CD4-positive, alpha-beta T cell treated with Interleukin-2 at 100 ng/mL for 4 hours (primary cell): ENCODE measurements at regions not wholly inside any gene's neighbourhood (a gene's known extent, or its start where the extent isn't known, plus 50 kb on each side); places are given as distances from the start of the nearest gene placed in this dataset.

ENCODE experiments used
- DNase-seq: peaks from one replicate; pipeline ENCODE4 v3.0.0-alpha.2; 2020; ENCODE audit warnings: low spot score

DNA sequence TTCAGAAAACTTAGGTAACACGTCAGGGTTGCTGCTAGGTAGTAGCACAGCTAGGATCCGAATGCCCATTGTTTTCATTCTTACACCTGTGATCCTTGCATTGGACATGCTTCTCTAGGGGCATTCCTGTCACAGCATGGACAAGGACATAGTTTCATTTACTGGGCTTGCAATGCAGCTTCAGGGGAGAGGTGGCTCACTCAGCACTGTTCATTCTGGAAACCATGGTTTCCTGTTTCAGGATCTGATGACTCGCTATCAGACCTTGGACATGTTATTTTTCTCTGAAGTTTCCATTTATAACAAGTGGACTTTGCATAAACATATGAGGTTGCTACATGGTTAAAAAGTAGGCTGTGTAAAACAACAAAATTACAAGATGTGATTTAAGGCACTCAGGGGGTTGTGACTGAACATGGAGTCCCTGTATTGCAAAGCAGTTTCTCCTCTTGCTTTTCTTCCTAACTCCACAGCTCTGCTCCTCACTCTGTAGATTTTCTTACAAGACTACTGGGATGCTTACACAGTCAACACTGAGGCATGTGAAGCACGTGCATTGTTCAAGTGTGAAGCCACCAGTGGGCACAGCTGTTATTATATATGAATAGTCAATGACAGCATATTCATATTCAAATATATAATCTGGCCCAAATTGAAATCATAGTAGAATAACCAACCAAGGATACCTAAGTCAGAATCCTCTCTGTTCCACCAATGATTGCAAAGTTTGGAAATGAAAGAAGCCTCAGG, 66.1 kb upstream of the STK32A start:
- no peak for DNase-seq

DNA sequence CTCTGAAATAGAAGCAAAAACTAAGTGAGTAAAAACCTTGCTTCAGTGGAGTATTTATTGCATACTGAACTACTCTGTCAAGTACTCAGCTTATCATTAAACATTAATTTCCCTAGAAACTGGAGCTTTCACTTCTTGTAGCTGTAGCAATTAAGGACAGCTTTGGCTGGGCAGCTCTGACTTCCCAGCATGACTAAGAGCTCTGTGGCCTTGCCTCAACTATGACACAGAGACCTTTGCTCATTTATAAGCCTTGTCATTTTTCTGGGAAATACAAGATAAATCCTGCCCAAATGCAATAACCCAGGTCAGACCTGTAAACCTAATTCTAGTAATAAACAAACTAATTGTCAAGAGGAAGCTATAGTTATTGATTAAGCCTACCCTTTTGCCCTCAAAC, 65.4 kb upstream of the STK32A start:
- no peak for DNase-seq

DNA sequence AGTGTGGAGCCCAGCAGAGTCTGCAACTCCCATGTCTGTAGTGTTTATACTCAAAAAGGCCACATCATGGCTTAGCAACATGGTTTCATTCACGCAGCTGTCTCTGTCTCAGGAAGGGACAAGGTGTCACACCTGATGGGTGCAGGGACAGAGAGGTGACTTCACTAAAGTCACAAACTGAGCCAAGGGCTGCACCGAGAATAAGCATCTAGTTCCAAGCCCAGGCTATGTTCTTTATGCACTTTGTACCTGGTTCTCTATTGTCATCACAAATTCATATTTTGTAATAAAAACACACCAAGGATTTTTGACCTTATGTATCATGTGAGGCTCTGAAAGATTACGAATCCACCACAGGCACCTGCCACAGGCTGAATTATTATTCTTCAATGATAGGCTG, 64.9 kb upstream of the STK32A start:
- no peak for DNase-seq

DNA sequence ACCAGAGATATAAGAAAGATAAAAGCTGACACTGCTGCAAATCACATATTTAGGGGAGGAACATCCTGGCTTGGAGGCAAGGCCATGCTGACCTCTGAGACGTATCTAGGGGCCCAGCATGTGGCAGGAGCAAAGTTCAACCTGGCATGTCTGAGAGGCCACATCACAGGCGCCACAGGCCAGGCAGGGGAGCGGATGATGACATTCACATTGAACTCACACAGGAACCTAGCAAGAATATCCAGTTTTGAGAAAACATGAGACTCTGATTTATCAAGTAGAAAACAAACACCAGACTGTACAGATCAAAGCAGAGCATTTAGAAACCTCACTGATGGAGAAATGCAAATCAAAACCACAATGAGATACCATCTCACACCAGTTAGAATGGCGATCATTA, 64.2 kb upstream of the STK32A start:
- no peak for DNase-seq

DNA sequence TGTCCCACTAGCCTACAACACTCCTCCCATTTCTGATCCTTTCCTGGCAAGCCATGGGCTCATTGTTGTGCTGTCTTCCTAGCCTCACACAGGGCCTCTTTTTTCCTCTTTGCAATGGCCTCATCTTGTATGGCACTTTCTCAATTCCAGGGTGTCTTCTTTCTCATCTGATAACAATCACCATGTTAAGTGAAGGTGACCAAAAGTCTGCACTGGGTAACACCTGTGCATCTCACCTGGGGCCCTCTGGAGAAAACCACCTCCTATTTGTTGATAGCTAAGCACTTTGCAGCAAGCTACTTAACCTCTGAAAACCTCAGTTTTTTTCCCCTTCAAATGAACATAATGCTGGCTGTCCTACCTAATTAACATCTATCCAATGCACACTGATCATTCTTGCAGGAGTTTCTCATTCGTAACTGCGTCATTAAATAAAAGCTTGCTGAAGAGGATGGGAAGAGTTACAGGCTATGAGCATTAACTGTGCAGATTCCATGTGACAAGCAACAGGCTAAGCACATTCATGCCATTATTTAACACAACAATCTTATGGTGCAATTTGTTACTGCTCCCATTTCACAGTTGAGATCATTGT, 60.1 kb upstream of the STK32A start:
- DNase-seq = no peak

DNA sequence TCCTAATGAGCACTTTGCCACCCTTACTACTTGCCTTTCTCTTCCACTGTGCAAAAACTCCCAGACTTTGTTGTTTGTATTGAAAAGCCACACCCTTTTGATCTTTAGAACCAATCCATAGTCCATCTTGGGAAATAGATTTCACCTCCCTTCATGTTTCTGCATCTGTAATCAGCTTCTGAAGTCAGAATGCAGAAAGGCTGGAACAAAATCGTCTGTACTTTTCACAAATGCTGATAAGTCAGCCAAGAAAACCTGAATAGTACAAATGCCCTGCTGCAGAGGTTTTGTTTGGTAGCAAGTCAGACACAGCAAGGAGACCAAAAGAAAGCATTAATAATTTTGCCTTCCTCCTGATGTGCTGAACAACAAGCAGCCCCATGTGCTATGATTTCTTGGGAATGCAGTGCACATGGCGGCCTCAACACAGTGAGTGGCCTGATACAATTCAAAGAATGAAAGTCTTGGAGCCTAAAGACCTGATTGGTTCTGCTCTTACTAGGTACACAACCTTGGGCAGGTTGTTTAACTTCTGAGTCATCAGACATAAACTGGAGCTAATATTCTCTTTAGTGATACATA, 59.2 kb upstream of the STK32A start:
- DNase-seq = no peak

DNA sequence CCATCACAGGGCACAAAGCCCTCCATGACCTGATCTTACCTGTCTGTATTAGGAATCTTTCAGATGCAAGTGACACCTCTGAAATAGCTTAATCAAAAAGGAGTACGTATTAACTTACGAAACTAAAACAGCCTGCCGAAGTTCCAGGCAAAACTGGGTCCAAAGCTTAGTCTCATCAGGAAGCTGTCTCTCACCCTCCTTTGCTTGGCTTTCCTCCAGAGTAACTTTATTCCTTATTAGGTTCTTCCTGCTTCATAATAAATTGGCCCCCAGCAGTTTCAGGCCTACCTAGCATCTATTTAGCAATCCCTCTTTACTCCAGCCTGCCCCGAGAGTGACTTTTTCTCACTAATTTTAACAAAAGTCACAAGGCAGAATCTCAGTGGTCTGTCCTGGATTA, 58.4 kb upstream of the STK32A start:
- no peak for DNase-seq

DNA sequence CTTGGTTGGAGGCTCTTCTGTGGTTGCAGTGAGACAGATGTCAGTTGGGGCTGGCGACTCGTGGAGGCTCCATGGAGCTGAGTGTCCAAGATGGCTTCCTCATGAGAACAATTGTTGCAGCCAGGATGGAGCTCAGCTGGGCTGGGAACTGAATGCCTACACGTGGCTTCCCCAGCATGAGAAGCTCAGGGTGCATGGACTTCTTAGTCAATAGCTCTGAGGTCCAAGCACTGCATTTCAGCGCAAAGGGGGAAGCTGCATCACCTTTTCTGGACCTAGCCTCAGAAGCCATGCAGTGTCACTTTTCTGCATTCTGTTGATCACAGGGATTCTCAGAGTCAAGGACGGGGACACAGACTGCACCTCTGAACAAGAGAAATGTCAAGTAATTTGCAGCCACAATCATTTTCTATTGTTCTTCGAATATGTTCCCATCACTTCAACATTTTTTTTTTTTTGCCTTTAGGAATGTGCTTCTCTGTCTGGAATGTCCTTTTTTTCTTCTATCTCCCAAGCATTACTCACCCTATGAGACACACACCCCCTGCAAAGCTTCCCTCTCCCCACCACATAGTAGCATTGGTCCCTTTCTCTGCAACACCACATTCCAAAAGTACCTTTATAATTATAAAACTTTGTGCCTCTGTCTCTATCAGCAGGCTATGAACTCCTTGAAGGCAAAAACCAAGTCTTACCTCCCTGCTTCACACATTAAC, 57.5 kb upstream of the STK32A start:
- no peak for DNase-seq

DNA sequence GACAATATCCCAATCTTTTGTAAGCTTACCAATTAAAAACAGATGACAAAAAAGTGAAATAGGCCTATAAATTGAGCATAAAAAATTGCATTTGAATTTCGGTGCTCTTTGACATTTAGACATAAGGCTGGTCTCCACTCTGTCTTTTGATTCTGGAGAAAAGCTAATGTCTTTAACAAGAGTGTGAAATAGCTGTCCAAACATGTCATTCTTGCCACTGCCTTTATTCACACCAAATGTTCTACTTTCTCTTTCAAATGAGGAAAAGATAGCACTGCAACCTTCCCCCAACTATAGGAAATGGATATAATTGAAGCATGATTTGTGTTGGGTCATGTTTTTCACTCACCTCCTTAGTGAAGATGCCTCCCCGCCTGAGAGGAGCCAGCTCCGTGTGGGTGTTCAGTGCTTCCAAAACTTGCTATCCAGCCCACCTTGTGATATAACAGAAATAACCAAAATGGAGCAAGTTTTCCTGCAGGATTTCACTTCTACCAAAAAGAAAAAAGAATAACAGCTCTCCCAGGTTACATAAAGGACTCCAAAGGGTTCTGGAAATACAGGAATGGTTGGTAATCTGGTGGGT, 55.2 kb upstream of the STK32A start:
- DNase-seq = no peak

DNA sequence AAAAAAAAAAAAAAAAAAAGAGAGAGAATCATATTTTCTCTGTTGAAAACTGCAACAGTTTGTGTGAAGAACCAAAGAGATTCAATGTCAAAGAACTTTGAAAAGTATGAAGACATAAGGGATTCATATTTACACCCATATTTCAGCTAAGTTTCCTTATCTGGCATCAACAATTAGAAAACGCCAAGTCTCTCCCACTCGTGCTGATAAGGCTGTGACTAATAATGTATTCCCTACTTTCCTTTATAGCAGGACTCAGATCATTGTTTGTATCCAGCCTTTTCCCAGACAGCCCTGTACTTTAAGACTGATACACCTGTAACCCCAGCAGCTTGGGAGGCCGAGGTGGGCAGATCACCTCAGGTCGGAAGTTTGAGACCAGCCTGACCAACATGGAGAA, 54.1 kb upstream of the STK32A start:
- DNase-seq = no peak
